Mesenteric fat pad (tissue), 1 donor: ENCODE measurements at regions not wholly inside any gene's neighbourhood (a gene's known extent, or its start where the extent isn't known, plus 50 kb on each side); places are given as distances from the start of the nearest gene placed in this dataset.

Source experiments
- DNase-seq: peaks from one replicate; pipeline ENCODE4 v3.0.0-alpha.2; 2020; ENCODE audit warnings: low spot score
- donor health status: DM: yes; HTN: yes; CAD: no.

GRCh38 chr3:72015463-72015862 is 230.5 kb upstream of the PROK2 start:
- DNase-seq = no peak

DNA sequence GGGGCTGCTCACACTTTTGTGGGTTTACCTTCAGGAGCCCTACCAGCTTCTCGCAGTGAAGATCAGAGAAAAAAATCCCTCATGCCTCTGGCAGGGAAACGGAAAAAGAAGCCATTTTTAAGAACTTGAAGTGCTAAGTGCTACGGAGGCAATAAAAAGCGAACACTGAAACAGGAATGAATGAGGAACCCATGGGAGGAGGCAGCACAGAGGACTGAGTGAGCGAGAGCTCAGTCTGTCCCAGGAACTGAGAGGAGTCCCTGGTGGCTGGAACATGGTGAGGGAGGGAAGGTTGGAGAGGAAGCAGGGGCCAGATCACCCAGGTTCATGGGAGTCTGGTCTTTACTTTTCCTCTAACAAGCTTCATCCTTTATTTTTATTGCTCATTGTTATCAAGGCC is 228.1 kb upstream of the PROK2 start:
- DNase-seq = no peak

DNA sequence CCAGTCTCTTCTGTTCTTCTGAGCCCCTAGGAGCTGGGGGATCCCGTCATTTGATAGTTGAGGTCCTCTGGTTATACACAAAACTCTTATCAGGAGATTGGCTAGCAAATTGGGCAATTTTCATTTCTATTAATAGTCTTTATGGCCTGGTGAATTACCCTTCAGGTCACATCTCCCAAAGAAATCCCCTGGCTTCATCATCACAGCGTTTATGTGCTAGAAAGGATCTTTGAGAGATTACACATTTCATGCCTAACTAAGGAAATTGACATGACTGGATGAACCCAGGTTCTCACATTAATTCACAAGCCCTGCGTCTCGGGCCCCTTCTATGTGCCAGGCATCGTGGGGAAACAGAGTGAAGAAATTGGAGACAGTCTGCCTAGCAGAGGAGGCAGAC is 227.4 kb upstream of the PROK2 start:
- no peak for DNase-seq

DNA sequence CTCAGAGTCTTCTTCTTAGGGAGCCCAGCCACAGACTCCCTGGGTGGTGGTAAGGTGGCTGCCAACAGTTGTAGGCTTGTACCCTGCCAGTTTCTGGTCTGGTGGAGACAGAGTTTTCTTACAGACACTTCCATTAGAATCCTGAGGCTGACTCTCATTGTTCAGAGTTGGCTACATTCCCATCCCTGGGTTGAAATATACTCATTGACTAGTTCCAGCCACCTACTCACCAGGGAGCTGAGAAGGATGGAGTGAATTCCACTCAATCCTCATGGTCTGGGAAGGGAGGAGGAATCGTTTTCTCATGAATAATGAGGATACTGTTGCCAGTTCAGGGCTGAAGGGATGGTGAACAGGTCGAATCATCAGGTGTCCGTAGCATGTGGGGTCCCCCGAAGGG is 226.5 kb upstream of the PROK2 start:
- DNase-seq = no peak

DNA sequence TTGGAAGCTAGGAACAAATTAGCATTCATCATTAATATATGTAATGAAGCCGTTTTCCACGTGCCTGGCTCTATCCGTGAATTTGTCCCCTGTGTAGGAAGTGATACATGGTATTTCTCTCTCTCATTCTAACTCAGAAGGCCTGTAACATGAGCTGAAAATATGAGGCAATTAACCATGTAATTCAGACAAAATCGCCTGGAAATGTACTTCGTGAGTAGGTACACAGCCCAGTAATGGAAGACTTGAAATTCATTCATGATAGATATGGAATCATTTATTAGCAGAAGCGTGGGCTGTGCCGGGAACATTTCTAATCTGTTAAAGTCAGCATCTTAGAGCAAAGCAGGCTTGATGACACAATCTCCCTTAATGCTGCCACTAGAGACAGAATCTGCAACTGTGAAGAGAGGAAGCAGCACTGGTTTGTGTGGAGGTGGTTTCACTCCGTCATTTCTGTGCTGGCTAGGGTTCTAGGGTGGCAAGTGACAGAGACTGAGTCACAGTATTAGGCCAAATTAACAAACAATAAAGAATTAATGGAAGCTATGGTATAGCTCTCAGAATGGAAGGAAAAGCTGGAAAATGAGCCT is 225.0 kb upstream of the PROK2 start:
- DNase-seq = no peak

DNA sequence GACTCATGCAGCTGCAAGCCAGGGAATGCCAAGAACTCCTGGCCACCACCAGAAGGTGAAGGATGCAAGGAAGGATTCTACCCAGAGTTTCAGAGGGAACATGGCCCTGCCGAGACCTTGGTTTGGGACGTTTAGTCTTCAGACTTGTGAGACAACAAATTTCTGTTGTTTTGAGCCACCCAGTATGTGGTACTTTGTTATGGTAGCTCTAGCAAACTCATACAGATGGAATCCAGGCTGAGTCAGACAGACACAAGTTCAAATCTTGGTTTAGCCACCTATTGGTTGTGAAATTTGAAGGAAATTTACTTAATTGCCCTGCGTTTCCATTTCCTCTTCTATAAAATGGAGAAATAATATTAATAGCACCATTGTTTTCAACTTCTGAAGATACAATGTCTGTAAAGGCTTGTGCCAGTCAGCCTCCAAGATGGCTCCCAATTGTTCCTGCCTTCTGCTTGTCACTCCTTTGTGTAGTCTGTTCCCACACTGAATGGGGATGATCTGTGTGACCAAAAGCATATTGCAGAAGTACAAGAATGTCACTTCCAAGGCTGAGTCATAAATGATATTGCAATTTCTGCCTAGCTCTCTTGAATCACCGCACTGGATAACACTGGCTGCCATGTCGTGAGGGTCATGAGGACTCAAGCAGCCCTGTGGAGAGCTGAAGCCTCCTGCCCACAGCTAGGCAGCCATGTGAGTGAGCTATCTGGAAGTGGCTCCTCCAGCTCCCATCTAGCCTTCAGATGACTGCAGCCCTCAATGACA is 223.5 kb upstream of the PROK2 start:
- DNase-seq = no peak

DNA sequence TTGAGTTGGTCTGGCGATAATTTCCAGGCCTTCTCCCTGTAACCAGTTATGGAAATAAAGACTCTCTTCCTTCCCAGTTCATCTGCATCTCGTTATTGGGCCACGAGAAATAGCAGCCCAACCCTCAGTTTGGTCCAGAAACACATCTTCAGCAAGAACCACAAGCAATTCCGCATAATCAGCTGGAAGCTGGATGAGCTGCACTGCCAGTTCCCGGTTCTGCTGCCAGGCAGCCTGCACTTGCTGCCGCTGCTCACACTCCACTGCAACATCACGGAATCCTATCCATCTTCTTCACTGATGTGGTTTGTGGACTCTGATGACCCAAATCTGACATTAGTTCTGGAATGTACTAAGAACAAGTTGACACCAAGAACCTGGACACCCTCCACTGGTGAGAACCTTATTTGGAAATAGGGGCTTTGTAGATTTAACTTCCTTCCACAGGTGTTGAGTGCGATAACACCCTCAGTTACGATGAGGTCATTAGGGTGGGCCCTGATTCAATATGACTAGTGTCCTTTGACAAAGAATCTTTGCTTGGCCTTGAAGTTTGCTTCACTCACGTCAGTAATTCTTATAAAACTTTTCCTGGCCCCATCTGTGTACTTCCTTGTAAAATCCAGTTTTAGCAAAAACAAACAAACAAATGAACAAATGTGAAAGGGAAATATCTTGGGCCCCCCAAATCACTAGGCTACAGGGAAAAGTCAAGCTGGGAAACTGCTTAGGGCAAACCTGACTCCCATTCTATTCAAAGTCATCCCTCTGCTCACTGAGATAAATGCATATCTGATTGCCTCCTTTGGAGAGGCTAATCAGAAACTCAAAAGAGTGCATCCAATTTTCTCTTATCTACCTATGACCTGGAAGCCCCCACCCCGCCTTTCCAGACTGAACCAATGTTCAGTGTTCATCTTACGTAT is 221.9 kb upstream of the PROK2 start:
- no peak for DNase-seq

- DNase-seq = no peak
Observed at GRCh38 chr3:72004749-72005292, 219.9 kb upstream of the PROK2 start.

DNA sequence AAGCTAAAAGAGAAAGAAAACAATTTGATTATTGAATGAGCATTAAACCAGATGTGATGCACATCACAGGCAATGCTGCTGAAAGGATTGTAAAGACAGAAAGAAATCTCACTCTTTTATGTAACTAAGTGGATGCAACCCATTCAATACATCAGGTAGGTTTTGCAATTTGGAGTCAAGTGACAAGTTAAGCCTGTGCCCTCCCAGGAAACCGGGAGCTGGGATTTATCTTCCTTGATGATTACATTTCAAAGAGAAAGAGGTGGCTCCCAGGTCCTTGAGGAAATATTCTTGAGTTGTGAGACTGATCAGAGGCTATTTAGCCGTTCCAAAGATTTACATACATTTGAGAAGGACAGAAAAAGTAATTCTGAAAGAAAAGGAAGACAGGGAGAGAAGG is 219.0 kb upstream of the PROK2 start:
- no peak for DNase-seq

DNA sequence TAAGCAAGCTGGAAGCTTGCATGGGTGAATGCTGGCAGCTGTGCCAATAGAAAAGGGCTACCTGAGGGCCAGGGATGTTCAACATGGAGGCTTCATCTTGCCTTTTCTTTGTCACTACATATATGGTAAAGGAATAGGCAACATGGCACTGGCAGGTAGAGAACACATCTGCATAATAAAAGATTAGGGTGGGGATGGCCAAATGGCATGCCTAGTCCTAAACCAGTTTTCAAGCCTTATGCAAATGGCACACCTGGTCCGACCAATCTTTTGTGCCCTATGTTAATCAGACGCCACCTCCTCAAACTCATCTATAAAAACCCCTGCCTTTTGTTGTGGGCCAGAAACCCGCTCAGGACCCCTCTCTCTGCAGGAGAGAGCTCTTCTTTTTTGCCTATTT is 216.8 kb upstream of the PROK2 start:
- DNase-seq = no peak

DNA sequence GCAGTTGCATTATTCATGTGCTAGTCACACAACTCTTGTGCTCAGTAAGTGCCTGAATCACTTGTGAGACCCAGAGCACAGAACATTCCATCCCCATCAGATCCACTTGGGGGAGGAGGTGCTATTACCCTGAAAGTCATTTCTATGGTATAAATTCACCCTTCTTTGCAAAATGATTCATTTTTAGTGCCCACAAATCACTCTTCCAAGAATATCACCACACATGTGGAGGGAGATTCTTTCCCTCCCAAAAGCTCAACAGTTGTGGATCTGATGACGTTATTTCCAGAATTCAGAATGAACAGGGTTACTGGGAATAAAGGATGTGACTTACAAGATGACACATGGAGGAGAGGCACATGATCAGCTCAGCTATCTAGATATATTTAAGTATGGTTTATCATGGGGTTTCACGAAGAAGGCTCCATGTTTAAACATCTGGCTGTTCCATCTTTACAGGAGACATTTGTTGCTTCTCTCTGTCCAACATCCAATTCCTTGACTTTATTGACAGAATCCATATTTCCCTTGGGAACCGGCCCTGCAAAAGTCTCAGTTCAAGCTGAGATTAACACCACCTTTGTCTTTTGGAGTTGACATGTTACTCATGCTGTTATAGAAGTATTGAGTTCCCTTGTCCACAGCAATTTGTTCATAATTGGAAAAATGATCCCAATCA is 214.2 kb upstream of the PROK2 start:
- no peak for DNase-seq

- DNase-seq = no peak
Observed at GRCh38 chr3:71997066-71997653, 212.2 kb upstream of the PROK2 start.

DNA sequence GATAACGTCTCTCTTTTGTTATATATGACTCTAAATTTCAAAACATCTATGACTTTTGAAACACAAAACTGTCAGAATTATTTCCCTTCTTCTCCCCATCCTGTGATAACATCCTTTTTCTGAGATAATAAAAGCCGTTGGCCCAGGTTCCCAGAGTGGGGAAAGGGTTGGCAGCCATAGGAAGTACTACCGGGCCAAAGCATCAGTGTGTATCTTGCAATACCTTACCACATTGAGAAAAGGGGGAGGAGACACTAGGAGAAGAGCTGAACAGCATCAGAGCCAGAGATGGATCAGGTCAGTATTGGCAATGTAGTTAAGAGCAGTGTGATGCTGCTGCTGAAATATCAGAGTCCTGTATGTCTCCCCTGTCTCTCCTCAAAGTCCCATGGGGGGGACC is 210.0 kb upstream of the PROK2 start:
- no peak for DNase-seq

DNA sequence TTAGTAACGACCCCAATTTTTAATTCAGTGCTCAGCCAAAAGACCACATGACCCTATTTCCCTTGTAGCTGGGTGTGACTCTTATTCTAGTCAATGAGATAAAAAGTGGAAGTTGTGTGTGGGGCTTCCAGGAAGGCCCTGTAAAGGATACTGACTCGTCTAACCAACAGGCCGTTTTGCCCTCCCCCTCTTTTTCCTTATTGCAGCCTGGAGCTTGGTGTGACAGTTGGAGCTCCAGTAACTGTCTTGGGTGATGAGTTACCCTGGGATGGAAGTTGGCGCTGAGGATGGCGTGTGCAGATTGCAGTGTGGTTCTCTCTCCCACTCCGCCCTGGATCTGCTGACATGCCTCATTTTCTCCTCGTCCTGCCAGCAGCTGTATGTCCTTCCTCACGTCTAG is 209.3 kb upstream of the PROK2 start:
- no peak for DNase-seq

- no peak for DNase-seq
Observed at GRCh38 chr3:71991681-71992080, 206.7 kb upstream of the PROK2 start.

- no peak for DNase-seq
Observed at GRCh38 chr3:71991046-71991445, 206.1 kb upstream of the PROK2 start.

DNA sequence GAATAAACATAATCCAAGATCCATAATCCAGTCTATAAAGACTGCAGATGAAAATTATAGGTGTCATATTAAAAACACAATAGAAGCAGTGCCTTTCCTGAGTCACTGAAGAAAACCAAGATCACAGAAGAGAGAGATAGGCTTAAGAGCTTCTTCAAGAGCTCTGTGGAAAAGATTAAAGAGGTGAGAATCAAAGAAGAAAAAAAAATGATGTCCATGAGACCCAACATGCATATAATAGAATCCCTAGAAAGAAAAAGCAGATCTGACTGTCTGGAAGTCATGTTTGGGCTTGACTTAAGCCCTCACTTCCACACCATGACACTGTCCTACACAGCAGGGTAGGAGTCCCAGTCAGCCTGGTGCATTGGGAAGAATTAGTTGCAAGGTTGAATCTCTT is 205.6 kb upstream of the PROK2 start:
- no peak for DNase-seq

DNA sequence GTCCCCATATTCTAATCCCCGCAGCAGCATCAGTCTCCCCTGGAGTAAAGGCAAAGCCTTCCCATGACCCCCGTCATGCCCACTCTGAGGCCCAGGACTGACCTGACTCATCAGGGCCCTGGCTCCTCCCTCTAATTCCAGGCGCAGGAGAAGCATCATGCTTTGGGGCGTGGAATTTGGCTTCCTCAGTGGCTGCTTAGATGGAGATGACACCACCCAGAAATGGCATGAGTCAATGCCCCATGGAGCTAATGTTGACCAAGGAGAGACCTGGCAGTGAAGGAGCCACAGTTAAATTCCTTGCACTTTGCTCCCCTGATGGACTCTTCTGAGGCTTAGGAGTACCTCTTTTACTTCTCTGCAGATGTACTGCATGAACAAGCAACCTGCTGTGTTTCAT is 204.2 kb upstream of the PROK2 start:
- no peak for DNase-seq

GRCh38 chr3:71987828-71988227 is 202.9 kb upstream of the PROK2 start:
- no peak for DNase-seq

- no peak for DNase-seq
Observed at GRCh38 chr3:71987089-71987735, 202.3 kb upstream of the PROK2 start.
